Activated T-cell treated with anti-CD3 and anti-CD28 coated beads, Interleukin-2, amount 50 U/mL, for 24 hours (primary cell): ENCODE measurements at regions not wholly inside any gene's neighbourhood (a gene's known extent, or its start where the extent isn't known, plus 50 kb on each side); places are given as distances from the start of the nearest gene placed in this dataset.

Experiments used
- DNase-seq: peaks from one replicate; pipeline ENCODE4 v3.0.0-alpha.2; 2020
- H3K27ac Mint-ChIP-seq: 2 replicates; pipeline ENCODE4 v1.8.0; 2020; ENCODE audit warnings: mild to moderate bottlenecking, mixed read lengths
- H3K27me3 Mint-ChIP-seq: 2 replicates; pipeline ENCODE4 v1.8.0; 2020; ENCODE audit warnings: mixed read lengths
- H3K36me3 Mint-ChIP-seq: 2 replicates; pipeline ENCODE4 v1.8.0; 2020; ENCODE audit warnings: low read depth, mixed read lengths
- H3K4me1 Mint-ChIP-seq: 2 replicates; pipeline ENCODE4 v1.8.0; 2020; ENCODE audit warnings: low read depth, mixed read lengths
- H3K4me3 Mint-ChIP-seq: 2 replicates; pipeline ENCODE4 v1.8.0; 2020; ENCODE audit warnings: mild to moderate bottlenecking, moderate library complexity, mixed read lengths
- H3K9me3 Mint-ChIP-seq: 2 replicates; pipeline ENCODE4 v1.8.0; 2020; ENCODE audit warnings: mixed read lengths

- Mint-ChIP-seq H3K27me3 (no peaks in the 10 kb centered on the region), H3K4me1 (peaks cover 12% of the 10 kb centered on the region), H3K36me3 (no peaks in the 10 kb centered on the region), H3K27ac (no peak overlapping the region), H3K9me3 (no peaks in the 10 kb centered on the region), H3K4me3 (no peak overlapping the region)
- no peak for DNase-seq
These were observed 60.1 kb upstream of the RAB4A start for GRCh38 chr1:229210844-229211243.

DNA sequence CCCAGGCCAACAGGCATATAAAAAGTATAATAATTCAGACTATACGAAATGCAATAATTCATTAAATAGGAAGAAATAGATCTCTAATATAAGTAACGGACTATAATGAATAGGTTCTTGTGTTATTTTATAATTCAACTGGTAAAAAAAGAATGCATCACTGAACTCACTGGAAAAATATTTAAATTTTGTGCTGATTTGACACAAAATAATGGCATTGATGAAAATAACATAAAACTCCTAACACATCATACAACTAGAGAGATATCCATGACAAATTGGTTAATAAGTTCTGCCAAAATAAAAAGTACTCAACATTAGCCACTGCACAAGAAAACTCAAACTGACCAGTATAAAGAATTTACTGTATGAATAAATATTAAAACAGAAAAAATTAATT, 57.1 kb upstream of the RAB4A start:
- Mint-ChIP-seq H3K36me3 (no peaks in the 10 kb centered on the region), H3K27me3 (no peaks in the 10 kb centered on the region), H3K9me3 (no peaks in the 10 kb centered on the region), H3K4me1 (peaks cover 12% of the 10 kb centered on the region), H3K27ac (no peak overlapping the region), H3K4me3 (no peak overlapping the region)
- no peak for DNase-seq

- H3K4me3 Mint-ChIP-seq, result no peak overlapping the region
- no peaks in the 10 kb centered on the region for H3K27me3 Mint-ChIP-seq
- no peak overlapping the region for H3K27ac Mint-ChIP-seq
- no peaks in the 10 kb centered on the region for H3K4me1 Mint-ChIP-seq
- no peaks in the 10 kb centered on the region for H3K36me3 Mint-ChIP-seq
- DNase-seq, result no peak
- no peaks in the 10 kb centered on the region for H3K9me3 Mint-ChIP-seq
These were observed 53.2 kb upstream of the RAB4A start for GRCh38 chr1:229217716-229218115.

DNA sequence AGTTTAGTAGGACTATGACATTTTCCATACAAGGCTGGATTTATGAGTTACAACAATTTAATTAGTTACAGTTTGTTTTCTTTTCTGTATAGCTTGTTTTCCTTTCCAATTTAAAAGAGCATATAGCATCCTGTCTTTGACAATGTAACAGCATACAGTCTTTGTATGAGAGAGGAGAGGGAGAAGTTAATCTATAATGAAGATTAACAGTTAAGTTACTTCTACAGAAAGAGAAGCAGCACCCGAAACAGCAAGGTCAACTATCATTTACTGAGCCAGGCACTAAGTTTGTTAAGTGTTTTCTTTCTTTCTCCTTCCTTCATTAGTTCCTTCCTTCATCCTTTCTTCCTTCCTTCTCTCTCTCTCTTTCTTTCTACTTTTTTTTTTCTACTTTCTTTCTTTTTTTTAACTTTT, 52.3 kb upstream of the RAB4A start:
- H3K27ac Mint-ChIP-seq, result no peak overlapping the region
- H3K36me3 Mint-ChIP-seq, result no peaks in the 10 kb centered on the region
- H3K4me3 Mint-ChIP-seq, result no peak overlapping the region
- no peak for DNase-seq
- H3K4me1 Mint-ChIP-seq, result no peaks in the 10 kb centered on the region
- no peaks in the 10 kb centered on the region for H3K9me3 Mint-ChIP-seq
- H3K27me3 Mint-ChIP-seq, result no peaks in the 10 kb centered on the region

- Mint-ChIP-seq H3K27ac (no peak overlapping the region), H3K4me3 (no peak overlapping the region), H3K4me1 (no peaks in the 10 kb centered on the region), H3K27me3 (no peaks in the 10 kb centered on the region), H3K36me3 (no peaks in the 10 kb centered on the region), H3K9me3 (no peaks in the 10 kb centered on the region)
- no peak for DNase-seq
These were observed 50.6 kb upstream of the RAB4A start for GRCh38 chr1:229220163-229220846.

GRCh38 chr1:229221106-229222019, 49.5 kb upstream of the RAB4A start:
- no peak overlapping the region for H3K4me3 Mint-ChIP-seq
- H3K9me3 Mint-ChIP-seq, result no peaks in the 10 kb centered on the region
- no peaks in the 10 kb centered on the region for H3K27me3 Mint-ChIP-seq
- no peak for DNase-seq
- H3K27ac Mint-ChIP-seq, result no peak overlapping the region
- H3K4me1 Mint-ChIP-seq, result no peaks in the 10 kb centered on the region
- H3K36me3 Mint-ChIP-seq, result no peaks in the 10 kb centered on the region
